Choroid plexus epithelial cell (primary cell): ENCODE measurements at regions not wholly inside any gene's neighbourhood (a gene's known extent, or its start where the extent isn't known, plus 50 kb on each side); places are given as distances from the start of the nearest gene placed in this dataset.

Experiments
- DNase-seq: peaks from one replicate; pipeline ENCODE4 v3.0.0-alpha.2; 2010; ENCODE audit warnings: low read depth
- H3K4me3 ChIP-seq: 2 replicates; pipeline ENCODE4 v1.5.1; 2011; ENCODE audit warnings: low read depth, mild to moderate bottlenecking, control low read depth, low read length, moderate library complexity
- CTCF ChIP-seq: conservative IDR thresholded peaks from 2 replicates; pipeline ENCODE4 v1.5.1; 2011; ENCODE audit warnings: low read depth, mild to moderate bottlenecking, control low read depth, inconsistent platforms, low read length, moderate library complexity

- peak; percentile 83 for DNase-seq
- no peak overlapping the region for H3K4me3 ChIP-seq
- TF ChIP-seq CTCF: peak; percentile 52
Observed at GRCh38 chr3:80688814-80689213, 921.0 kb upstream of the ROBO1 start.

- no peak for TF ChIP-seq CTCF
Observed at GRCh38 chr3:80682951-80683350, 915.2 kb upstream of the ROBO1 start.

GRCh38 chr3:80682235-80682634 lies 914.4 kb upstream of the ROBO1 start:
- no peak for DNase-seq
- TF ChIP-seq CTCF: no peak

More at GRCh38 chr3:80682951-80683350, 915.2 kb upstream of the ROBO1 start:
- no peak overlapping the region for H3K4me3 ChIP-seq
- no peak for DNase-seq

GRCh38 chr3:80677796-80678195 lies 910.0 kb upstream of the ROBO1 start:
- no peak overlapping the region for H3K4me3 ChIP-seq
- TF ChIP-seq CTCF: no peak
- DNase-seq: peak; percentile 56

More at GRCh38 chr3:80682235-80682634, 914.4 kb upstream of the ROBO1 start:
- H3K4me3 ChIP-seq: no peak overlapping the region

- TF ChIP-seq CTCF: peak; percentile 42
- peak; percentile 56 for DNase-seq
- H3K4me3 ChIP-seq: no peak overlapping the region
Observed at GRCh38 chr3:80676866-80677265, 909.1 kb upstream of the ROBO1 start.

- no peak overlapping the region for H3K4me3 ChIP-seq
- DNase-seq: no peak
- TF ChIP-seq CTCF: no peak
Observed at GRCh38 chr3:80676261-80676660, 908.5 kb upstream of the ROBO1 start.

DNA sequence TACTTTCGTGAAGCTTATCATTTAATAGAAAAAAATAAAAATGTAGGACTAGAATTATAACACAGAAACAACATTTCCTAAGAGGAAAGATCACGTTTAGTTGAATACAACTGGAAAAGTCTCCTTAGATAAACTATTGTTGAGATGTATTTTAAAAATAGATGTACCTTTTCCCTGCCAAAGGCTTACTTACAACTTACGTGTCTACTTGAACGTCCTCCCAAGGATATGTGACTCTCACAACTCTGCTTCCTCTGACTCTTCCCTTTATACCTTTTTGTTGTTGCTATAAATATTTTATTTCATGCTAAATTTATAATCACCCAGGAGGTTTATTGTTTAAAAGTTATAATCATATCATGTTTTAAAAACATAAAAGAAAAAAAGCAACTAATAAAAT lies 908.0 kb upstream of the ROBO1 start:
- no peak for TF ChIP-seq CTCF

More for the DNA sequence above, 908.0 kb upstream of the ROBO1 start:
- H3K4me3 ChIP-seq: no peak overlapping the region
- no peak for DNase-seq
